ENCODE measurements at regions not wholly inside any gene's neighbourhood (a gene's known extent, or its start where the extent isn't known, plus 50 kb on each side); places are given as distances from the start of the nearest gene placed in this dataset.

DNA sequence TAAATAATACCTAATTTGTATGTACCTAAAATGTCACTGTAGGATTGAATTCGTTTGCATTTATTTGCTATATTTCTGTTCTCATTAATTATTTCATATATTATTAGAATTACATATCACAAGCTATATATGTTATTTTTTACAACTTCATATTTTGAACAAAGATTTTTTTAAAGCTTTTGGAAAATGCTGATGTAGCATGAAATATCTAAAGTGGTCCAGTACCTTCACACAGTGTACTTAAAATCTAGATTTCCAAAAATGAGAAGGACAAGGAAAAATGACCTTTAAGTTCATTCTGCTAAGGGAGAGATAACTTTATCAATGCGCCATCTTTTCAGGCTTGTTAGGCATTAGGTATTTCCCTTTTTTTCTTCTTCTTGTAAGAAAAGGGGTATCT lies 71.8 kb downstream of the LARP7 start:
- no peak overlapping the region for H3K4me3 ChIP-seq
- no peak overlapping the region for H3K27ac ChIP-seq
- in situ Hi-C loops (cut with MboI; ENCODE audit: low pct_ligation_motif_present in 1 of 4, low pct_unique_long_range_greater_than_20kb in 1 of 4, low sequenced_read_pairs in 3 of 4) = no loop called here
- H3K4me1 ChIP-seq = peaks cover 0 to 15% (median 6%) of the 10 kb centered on the region in 4 donors
- H3K9me3 ChIP-seq = no peaks in the 10 kb centered on the region
- intact Hi-C loops (cut with DNase I; ENCODE audit: low total_unique reads) = no loop called here
- DNase-seq = no peak
- no peaks in the 10 kb centered on the region for H3K36me3 ChIP-seq
- WGBS, 2 donors (ENCODE audit: low coverage in 1 of 2) = 79 to 84% methylated on average over 2 of the region's 2 CpGs
- H3K27me3 ChIP-seq = peaks cover 56% of the 10 kb centered on the region
- TF ChIP-seq, protein P1, sequence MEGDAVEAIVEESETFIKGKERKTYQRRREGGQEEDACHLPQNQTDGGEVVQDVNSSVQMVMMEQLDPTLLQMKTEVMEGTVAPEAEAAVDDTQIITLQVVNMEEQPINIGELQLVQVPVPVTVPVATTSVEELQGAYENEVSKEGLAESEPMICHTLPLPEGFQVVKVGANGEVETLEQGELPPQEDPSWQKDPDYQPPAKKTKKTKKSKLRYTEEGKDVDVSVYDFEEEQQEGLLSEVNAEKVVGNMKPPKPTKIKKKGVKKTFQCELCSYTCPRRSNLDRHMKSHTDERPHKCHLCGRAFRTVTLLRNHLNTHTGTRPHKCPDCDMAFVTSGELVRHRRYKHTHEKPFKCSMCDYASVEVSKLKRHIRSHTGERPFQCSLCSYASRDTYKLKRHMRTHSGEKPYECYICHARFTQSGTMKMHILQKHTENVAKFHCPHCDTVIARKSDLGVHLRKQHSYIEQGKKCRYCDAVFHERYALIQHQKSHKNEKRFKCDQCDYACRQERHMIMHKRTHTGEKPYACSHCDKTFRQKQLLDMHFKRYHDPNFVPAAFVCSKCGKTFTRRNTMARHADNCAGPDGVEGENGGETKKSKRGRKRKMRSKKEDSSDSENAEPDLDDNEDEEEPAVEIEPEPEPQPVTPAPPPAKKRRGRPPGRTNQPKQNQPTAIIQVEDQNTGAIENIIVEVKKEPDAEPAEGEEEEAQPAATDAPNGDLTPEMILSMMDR (IDR thresholded peaks at IDR 0.05) = no peak
- no peak for TF ChIP-seq POLR2A (IDR thresholded peaks at IDR 0.05)
- no peak for TF ChIP-seq EP300 (IDR thresholded peaks at IDR 0.05; ENCODE audit: low read depth)
- no peak for TF ChIP-seq POLR2AphosphoS5 (IDR thresholded peaks at IDR 0.05)

DNA sequence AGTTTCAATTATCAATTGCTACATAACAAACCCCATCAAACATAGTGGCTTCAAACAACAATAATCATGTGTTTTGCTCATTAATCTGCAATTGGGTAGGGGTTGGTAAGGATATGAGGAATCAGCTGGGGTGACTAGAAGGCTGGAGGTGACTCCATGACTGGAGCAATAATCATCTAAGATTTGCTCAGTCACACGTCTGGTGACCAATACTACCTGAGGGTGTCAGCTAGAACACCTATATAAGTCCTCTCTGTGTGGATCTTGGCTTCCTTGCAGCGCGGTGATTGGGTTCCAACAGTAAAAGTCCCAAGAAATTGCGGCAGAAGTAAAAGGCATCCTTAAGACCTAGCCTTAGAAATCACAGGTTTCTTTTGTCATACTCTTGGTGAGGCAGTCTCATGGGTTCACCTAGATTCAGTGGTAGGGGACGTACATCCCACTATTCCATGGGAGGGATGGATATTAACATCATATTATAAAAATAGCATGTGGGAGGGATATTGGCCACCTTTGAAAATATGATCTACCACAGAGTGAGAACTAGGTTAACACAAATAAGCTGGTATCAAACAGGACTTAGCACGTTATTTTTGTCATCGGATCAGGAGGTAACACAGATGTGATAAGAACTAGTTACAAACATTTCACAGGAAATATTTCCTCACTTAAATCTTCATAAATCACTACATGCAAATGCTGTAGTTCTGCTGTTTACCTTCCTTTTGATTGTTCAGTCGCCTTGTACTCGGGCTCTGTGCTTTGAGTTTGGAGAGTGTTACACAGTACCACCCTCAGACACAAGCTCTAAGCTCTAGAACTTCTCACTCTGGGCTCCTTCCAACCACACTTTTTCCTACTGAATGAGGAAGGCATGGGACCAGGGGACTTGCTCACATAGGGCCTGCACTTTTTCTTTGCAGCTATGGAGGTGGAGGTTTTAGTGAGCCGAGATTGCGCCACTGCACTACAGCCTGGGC lies 78.3 kb downstream of the LARP7 start:
- intact Hi-C loops (cut with DNase I; ENCODE audit: low total_unique reads) (no loop called here), in situ Hi-C loops (cut with MboI; ENCODE audit: low pct_ligation_motif_present in 1 of 4, low pct_unique_long_range_greater_than_20kb in 1 of 4, low sequenced_read_pairs in 3 of 4) (no loop called here)
- H3K27me3 ChIP-seq = no peaks in the 10 kb centered on the region
- 76 to 77% methylated on average over 7 to 11 of the region's 11 CpGs for WGBS, 2 donors (ENCODE audit: low coverage in 1 of 2)
- H3K4me3 ChIP-seq = no peak overlapping the region
- no peaks in the 10 kb centered on the region for H3K36me3 ChIP-seq
- no peak overlapping the region for H3K27ac ChIP-seq
- DNase-seq = no peak
- TF ChIP-seq EP300 (IDR thresholded peaks at IDR 0.05; ENCODE audit: low read depth) (no peak), POLR2AphosphoS5 (IDR thresholded peaks at IDR 0.05) (no peak), POLR2A (IDR thresholded peaks at IDR 0.05) (no peak)
- TF ChIP-seq, protein P1 (IDR thresholded peaks at IDR 0.05) = no peak
- no peaks in the 10 kb centered on the region for H3K4me1 ChIP-seq
- no peaks in the 10 kb centered on the region for H3K9me3 ChIP-seq

DNA sequence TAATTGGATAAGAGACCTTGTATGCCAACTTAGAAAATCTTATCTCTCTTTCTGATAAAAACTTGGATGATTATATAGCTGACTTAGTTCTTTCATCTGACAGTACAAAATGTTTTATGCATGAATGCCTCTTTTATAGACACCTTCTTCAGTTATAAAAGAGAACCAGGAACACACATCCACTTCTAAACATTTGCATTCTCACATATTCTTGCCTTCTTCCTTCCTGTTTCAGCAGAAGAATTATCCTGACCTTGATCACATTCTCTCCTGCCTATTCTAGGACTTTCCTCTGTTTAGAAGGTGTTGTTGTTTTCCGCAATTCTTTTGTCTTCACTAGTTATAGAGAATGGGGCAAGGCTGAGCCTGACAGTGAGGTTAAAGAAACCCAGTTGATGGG lies 80.9 kb downstream of the LARP7 start:
- Histone ChIP-seq H3K27ac (no peak overlapping the region), H3K36me3 (no peaks in the 10 kb centered on the region), H3K4me3 (no peak overlapping the region), H3K27me3 (no peaks in the 10 kb centered on the region), H3K4me1 (no peaks in the 10 kb centered on the region), H3K9me3 (no peaks in the 10 kb centered on the region)
- TF ChIP-seq EP300 (IDR thresholded peaks at IDR 0.05; ENCODE audit: low read depth) = no peak
- no peak for TF ChIP-seq POLR2A (IDR thresholded peaks at IDR 0.05)
- TF ChIP-seq, protein P1 (IDR thresholded peaks at IDR 0.05) = no peak
- intact Hi-C loops (cut with DNase I; ENCODE audit: low total_unique reads) (no loop called here), in situ Hi-C loops (cut with MboI; ENCODE audit: low pct_ligation_motif_present in 1 of 4, low pct_unique_long_range_greater_than_20kb in 1 of 4, low sequenced_read_pairs in 3 of 4) (no loop called here)
- WGBS, 2 donors (ENCODE audit: low coverage in 1 of 2) = 100% methylated on average over 1 of the region's 1 CpG
- no peak for DNase-seq

DNA sequence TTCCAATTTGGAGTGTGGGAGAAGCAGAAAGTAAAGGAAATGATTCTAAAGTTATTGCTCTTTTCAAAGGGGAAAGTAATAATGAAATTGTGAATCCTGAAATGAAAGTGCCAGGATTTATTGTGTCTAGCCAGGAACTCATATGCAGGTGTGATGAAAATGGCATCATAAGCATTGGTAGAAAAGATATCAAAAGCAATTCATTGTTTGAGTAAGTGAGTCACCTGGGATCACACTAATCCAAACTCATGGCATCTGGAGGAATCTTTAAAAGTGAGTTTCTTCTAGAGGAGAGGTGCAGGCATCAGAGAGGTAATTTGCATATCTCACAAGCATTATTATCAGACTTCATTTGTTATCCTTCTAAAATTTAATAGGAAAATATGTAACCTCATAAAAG lies 84.7 kb downstream of the LARP7 start:
- H3K27me3 ChIP-seq = no peaks in the 10 kb centered on the region
- TF ChIP-seq POLR2AphosphoS5 (IDR thresholded peaks at IDR 0.05) (no peak), EP300 (IDR thresholded peaks at IDR 0.05; ENCODE audit: low read depth) (no peak), POLR2A (IDR thresholded peaks at IDR 0.05) (no peak)
- TF ChIP-seq, protein P1 (IDR thresholded peaks at IDR 0.05) = no peak
- H3K4me1 ChIP-seq = no peaks in the 10 kb centered on the region
- no peak overlapping the region for H3K27ac ChIP-seq
- H3K36me3 ChIP-seq = no peaks in the 10 kb centered on the region
- in situ Hi-C loops (cut with MboI; ENCODE audit: low pct_ligation_motif_present in 1 of 4, low pct_unique_long_range_greater_than_20kb in 1 of 4, low sequenced_read_pairs in 3 of 4) (no loop called here), intact Hi-C loops (cut with DNase I; ENCODE audit: low total_unique reads) (no loop called here)
- H3K9me3 ChIP-seq = no peaks in the 10 kb centered on the region
- DNase-seq = no peak
- no peak overlapping the region for H3K4me3 ChIP-seq

Measured in transverse colon (tissue), 4 donors.